Bone marrow (tissue), 2 donors: ENCODE measurements at regions not wholly inside any gene's neighbourhood (a gene's known extent, or its start where the extent isn't known, plus 50 kb on each side); places are given as distances from the start of the nearest gene placed in this dataset.

Experiments used
- DNase-seq, 2 donors: peaks; one replicate each; lab custom pipeline; 2025; lab: John Stamatoyannopoulos, UW

- DNase-seq = no peak
Observed at GRCh38 chr4:173591760-173592159, 61.7 kb upstream of the HAND2 start.

DNA sequence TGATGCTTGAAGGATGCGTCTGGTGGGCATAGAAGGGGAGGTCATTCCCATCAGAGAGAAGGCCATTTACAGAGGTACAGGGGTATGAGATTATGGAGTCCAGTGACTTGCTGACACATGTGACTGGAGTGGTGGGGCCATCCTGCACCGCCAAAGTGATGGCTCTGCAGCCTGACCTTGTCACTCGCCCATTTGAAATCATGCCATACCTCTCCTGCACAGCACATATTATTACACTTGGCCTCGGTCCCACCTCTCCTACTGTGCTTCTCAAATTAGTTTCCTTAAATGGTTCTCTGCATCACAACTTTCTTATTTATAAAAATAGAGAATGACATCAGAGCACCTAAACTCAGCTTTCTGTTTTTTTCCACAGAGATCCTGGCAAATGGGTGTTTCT, 60.7 kb upstream of the HAND2 start:
- no peak for DNase-seq

- DNase-seq = no peak
Observed at GRCh38 chr4:173585876-173586572, 56.0 kb upstream of the HAND2 start.

- DNase-seq = no peak
Observed at GRCh38 chr4:173584506-173584905, 54.5 kb upstream of the HAND2 start.
